ENCODE measurements at regions not wholly inside any gene's neighbourhood (a gene's known extent, or its start where the extent isn't known, plus 50 kb on each side); places are given as distances from the start of the nearest gene placed in this dataset.

GRCh38 chr7:94280851-94281250 is 113.8 kb upstream of the COL1A2 start:
- no peak for DNase-seq (ENCODE audit: low spot score)
- TF ChIP-seq, protein P1, sequence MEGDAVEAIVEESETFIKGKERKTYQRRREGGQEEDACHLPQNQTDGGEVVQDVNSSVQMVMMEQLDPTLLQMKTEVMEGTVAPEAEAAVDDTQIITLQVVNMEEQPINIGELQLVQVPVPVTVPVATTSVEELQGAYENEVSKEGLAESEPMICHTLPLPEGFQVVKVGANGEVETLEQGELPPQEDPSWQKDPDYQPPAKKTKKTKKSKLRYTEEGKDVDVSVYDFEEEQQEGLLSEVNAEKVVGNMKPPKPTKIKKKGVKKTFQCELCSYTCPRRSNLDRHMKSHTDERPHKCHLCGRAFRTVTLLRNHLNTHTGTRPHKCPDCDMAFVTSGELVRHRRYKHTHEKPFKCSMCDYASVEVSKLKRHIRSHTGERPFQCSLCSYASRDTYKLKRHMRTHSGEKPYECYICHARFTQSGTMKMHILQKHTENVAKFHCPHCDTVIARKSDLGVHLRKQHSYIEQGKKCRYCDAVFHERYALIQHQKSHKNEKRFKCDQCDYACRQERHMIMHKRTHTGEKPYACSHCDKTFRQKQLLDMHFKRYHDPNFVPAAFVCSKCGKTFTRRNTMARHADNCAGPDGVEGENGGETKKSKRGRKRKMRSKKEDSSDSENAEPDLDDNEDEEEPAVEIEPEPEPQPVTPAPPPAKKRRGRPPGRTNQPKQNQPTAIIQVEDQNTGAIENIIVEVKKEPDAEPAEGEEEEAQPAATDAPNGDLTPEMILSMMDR (IDR thresholded peaks at IDR 0.05; ENCODE audit: borderline replicate concordance, control extremely low read depth, extremely low read depth, insufficient read depth, missing control alignments): no peak
- in situ Hi-C loops (cut with MboI; ENCODE audit: low sequenced_read_pairs, unreplicated experiment): no loop called here

DNA sequence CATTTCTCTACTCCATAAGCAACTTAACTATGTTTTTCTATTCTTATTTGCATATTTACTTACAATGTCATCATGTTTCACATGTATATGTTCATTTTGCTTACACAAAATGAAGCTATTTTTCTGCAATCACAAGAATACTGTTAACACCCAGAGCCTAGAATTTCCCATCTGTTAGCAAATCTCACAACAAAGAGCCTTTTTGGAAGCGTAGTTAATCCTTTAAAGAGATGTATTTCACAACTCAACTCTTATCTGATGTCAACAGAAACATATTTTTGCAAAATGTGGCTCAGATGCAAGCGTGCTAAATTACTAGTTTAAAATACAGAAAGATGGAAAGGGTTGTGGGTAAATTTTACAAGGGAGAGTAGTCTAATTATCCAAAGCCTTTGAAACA is 110.6 kb upstream of the COL1A2 start:
- TF ChIP-seq, protein P1 (IDR thresholded peaks at IDR 0.05; ENCODE audit: borderline replicate concordance, control extremely low read depth, extremely low read depth, insufficient read depth, missing control alignments): no peak
- DNase-seq (ENCODE audit: low spot score): no peak
- in situ Hi-C loops (cut with MboI; ENCODE audit: low sequenced_read_pairs, unreplicated experiment): no loop called here

DNA sequence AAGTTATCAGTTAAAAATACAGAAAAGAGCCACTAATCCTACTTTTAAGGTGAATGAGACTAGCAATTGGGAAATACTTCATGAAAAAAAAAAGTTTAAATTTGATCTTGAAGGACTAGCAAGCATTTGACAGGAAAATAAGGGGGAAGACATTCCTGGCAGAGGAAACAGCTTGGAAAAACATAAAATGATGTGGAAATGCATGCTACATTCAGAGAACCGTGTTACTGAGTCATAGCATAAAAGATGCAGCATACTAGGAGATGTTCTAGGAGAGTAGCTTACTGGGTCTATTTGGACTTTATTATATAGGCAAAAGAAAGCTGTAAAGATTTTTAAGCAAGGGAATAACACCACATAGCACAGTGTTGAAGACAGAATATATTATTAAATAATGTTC is 108.6 kb upstream of the COL1A2 start:
- no peak for DNase-seq (ENCODE audit: low spot score)
- TF ChIP-seq, protein P1 (IDR thresholded peaks at IDR 0.05; ENCODE audit: borderline replicate concordance, control extremely low read depth, extremely low read depth, insufficient read depth, missing control alignments): no peak
- in situ Hi-C loops (cut with MboI; ENCODE audit: low sequenced_read_pairs, unreplicated experiment): no loop called here

- in situ Hi-C loops (cut with MboI; ENCODE audit: low sequenced_read_pairs, unreplicated experiment): no loop called here
- TF ChIP-seq, protein P1 (IDR thresholded peaks at IDR 0.05; ENCODE audit: borderline replicate concordance, control extremely low read depth, extremely low read depth, insufficient read depth, missing control alignments): no peak
- DNase-seq (ENCODE audit: low spot score): no peak
Measured at GRCh38 chr7:94288096-94288495, 106.6 kb upstream of the COL1A2 start.

- in situ Hi-C loops (cut with MboI; ENCODE audit: low sequenced_read_pairs, unreplicated experiment): no loop called here
- TF ChIP-seq, protein P1 (IDR thresholded peaks at IDR 0.05; ENCODE audit: borderline replicate concordance, control extremely low read depth, extremely low read depth, insufficient read depth, missing control alignments): peak; percentile 29
- no peak for DNase-seq (ENCODE audit: low spot score)
Measured at GRCh38 chr7:94289071-94289470, 105.6 kb upstream of the COL1A2 start.

GRCh38 chr7:94294471-94295131 is 100.1 kb upstream of the COL1A2 start:
- no peak for DNase-seq (ENCODE audit: low spot score)
- TF ChIP-seq, protein P1 (IDR thresholded peaks at IDR 0.05; ENCODE audit: borderline replicate concordance, control extremely low read depth, extremely low read depth, insufficient read depth, missing control alignments): no peak
- in situ Hi-C loops (cut with MboI; ENCODE audit: low sequenced_read_pairs, unreplicated experiment): no loop called here

All from GM13976 (cell line).